Astrocyte (in vitro differentiated cells and primary cell): ENCODE measurements at regions not wholly inside any gene's neighbourhood (a gene's known extent, or its start where the extent isn't known, plus 50 kb on each side); places are given as distances from the start of the nearest gene placed in this dataset.

Experiments
- EZH2 ChIP-seq: IDR thresholded peaks from 2 replicates; pipeline ENCODE4 v1.6.1; 2012; ENCODE audit warnings: mild to moderate bottlenecking, low read length, inconsistent platforms; ENCODE audit not compliant: insufficient read depth
- TF ChIP-seq, protein P1 (sequence below): IDR thresholded peaks from 2 replicates; pipeline ENCODE4 v1.5.1; 2011; ENCODE audit warnings: low read depth, mild to moderate bottlenecking, inconsistent platforms, low read length, moderate library complexity; ENCODE audit not compliant: insufficient read depth

DNA sequence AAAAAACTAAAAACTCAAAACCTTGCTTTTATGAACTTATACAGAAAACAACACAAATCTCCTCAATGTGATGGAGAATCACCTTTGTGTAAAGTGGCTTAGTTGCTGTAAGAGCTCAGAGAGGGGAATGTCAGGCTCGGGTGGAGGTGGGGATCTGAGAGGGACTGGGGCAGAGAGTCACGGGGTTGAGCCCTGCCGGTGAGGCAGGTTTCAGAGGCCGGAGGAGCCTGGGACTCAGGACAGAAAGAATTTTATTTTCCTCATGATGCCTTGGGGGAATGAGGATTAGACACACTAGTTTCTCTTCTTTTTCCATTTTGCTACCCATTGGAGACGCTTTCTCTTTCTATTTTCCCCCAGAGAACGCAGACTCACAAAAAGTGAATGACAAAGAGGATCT is 252.3 kb upstream of the FOXQ1 start:
- TF ChIP-seq, protein P1, sequence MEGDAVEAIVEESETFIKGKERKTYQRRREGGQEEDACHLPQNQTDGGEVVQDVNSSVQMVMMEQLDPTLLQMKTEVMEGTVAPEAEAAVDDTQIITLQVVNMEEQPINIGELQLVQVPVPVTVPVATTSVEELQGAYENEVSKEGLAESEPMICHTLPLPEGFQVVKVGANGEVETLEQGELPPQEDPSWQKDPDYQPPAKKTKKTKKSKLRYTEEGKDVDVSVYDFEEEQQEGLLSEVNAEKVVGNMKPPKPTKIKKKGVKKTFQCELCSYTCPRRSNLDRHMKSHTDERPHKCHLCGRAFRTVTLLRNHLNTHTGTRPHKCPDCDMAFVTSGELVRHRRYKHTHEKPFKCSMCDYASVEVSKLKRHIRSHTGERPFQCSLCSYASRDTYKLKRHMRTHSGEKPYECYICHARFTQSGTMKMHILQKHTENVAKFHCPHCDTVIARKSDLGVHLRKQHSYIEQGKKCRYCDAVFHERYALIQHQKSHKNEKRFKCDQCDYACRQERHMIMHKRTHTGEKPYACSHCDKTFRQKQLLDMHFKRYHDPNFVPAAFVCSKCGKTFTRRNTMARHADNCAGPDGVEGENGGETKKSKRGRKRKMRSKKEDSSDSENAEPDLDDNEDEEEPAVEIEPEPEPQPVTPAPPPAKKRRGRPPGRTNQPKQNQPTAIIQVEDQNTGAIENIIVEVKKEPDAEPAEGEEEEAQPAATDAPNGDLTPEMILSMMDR, result no peak
- TF ChIP-seq EZH2, result no peak
